ENCODE measurements at regions not wholly inside any gene's neighbourhood (a gene's known extent, or its start where the extent isn't known, plus 50 kb on each side); places are given as distances from the start of the nearest gene placed in this dataset.

DNA sequence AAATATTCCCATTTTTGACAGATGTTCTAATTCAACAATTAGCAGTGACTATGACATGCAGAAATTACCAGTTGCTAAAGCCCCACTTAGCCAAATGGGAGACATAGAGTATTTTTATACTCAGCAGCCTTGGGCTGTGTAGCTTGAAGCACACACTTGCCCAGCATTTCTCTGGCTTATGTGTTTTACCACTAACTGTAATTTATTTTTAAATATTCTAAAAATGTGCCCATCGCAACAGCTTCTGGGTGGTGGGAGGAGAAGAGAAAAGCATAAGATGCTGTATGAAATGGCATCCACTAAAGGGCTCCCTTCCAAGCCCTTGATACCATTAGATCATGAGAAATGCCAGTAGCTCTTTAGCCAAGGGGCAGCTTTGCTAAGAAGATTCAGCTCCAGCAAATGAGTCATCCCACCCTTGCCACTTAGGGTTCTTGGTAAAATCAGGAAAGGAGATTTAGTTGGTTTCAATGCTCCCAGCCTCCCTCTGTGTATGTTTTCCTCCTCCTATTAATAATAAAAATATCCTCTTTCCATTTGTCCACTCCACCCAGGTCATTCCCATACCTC lies 462.7 kb upstream of the DEPDC1 start:
- no peak for DNase-seq (ENCODE audit: low spot score)

DNA sequence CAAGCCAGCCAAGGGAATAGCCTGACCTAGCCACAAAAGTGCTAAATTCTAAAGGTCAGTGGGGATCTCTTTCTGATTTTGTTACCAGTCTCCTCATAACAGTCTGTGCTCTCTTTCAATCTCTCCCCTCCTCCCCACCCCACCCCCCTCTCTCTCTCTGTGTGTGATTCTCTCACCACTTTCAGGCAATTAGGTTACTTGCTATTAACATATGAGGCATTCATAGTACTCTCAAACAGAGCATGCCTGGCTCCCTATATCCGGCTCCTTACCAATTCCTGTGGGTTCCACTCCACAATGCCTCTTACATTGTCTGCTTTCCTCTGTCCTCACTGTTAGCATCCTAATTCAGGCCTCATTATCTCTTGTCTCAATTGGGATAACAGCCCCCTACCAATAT lies 464.3 kb upstream of the DEPDC1 start:
- no peak for DNase-seq (ENCODE audit: low spot score)

DNA sequence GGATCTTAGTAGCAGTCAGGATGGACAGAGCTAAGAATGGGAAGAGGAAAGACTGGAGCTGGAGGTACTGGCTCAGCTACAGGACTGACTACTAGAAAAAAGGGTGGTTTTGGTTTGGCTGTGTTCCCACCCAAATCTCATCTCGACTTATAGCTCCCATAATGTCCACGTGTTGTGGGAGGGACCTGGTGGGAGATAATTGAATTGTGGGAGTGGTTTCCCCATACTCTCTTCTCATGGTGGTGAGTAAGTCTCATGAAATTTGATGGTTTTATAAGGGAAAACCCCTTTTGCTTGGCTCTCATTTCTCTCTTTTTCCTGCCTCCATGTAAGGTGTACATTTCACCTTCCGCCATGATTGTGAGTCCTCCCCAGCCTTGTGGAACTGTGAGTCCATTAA lies 466.5 kb upstream of the DEPDC1 start:
- DNase-seq (ENCODE audit: low spot score): no peak

DNA sequence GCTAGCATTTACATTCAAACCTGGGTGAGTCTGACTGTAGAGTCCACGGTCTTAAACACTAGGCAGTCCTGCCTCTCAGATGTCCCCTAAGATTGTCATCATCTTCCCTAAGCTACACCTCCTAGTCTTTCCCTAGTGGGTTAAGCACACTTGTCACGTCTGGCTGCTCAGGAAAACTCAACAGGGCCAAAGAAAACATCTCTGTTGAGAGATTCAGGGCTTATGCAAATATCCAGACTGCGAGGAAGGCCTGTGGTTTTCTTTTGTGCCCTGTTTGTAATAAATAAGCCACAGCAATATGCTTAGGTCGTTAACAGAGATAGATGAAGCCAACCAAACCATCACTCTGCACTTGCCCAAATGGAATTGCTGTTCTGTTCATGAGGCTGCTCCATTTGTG lies 472.6 kb upstream of the DEPDC1 start:
- DNase-seq (ENCODE audit: low spot score): no peak

DNA sequence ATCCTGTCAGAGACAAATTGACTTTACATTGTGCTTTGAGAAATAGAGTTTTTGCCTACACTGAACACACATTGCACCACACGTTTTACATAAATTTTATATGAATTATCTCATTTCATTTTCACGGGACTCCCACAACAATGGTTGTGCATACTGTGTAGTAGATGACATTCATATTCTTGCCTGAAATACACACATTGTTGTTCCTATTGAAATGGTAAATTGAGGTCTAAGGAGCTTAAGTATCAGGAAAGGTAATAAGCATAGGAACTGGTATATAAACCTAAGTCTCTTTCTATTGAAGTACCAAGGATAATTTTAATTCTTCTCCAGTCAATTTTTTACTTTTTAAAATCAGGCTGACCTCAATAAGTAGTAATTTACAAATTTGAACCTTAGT lies 473.7 kb upstream of the DEPDC1 start:
- no peak for DNase-seq (ENCODE audit: low spot score)

GRCh38 chr1:68973459-68974244 lies 476.8 kb upstream of the DEPDC1 start:
- no peak for DNase-seq (ENCODE audit: low spot score)

- no peak for DNase-seq (ENCODE audit: low spot score)
Observed at GRCh38 chr1:68974447-68974846, 477.6 kb upstream of the DEPDC1 start.

DNA sequence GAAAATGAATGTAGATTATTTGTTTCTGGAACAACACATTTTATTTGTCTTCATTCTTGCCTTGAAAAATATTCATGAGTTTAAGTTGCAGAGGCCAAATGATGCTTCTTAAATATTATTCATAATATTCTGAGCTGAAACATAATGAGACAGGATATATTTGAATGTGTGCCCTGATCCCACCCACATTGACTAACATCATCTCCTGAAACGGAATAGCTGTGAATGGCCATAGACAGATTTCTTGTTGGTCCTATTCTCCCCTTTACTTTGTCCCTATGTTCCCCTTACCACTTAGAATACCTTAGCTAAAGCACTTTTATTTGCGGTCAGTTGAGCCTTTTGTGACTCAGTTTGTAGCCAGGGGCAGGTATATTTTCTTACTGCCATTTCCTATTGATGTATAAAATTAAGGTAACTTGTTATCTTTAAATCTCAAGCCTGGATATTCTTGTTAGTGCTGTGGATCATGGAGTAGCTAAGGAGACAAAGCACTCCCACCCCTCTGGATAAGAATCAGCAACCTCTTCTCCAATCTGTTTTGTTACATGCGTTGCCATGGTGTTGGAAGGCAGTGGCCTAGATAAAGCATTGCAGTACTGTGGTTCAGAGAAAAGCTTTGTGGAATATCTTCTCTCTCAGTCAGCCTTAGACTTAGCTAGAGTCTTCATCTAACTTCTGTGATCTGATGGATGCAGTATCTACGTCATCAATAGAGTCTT lies 478.5 kb upstream of the DEPDC1 start:
- no peak for DNase-seq (ENCODE audit: low spot score)

DNA sequence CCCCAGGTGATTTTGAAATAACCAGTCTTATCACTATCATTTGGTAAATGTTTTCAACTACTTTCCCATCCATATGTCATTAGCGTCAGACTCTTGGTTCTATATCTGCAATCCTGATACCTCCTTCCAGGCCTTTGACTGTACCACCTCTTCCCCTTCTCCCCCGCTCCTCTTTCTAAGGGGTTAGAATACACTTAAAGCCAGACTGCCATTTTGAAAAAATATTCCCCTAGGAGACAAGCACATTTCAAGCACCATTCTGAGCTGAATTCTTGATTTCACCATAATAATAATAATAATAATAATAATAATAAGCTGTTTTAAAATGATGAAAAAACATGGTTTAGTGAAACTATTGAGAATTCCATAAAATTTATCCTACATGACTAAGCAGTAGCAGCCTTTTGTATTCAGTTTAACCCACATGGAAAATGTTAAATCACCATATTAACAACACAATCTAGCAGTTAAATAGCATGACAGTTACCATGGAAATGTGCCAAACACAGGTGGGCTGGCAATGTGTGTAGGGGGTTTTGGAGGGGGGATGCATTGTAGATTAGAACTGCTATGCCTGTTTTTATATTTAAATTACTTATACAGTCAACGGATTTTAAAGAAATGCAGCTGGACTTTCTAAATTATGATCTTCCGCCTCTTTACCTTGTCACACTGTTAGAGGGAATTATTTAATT lies 480.2 kb upstream of the DEPDC1 start:
- no peak for DNase-seq (ENCODE audit: low spot score)

DNA sequence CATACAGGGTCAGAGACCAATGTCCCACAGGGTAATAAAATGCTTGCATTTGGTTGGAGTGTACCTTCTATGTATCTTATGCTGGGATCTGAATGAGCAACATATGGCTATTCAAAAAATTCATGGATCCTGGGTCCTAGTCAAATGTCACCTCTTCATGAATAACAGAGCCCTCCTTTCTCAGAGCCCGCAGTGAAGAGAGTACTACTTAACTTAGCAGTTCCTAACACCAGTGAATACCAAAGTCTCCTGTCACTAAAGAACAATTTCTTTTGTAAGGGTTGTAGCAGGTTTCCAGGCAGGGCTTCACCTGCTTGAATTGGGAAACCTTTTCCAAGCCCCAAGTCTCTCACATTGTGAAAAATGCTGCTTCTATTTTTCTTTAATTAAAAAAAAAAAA lies 483.0 kb upstream of the DEPDC1 start:
- DNase-seq (ENCODE audit: low spot score): no peak

- DNase-seq (ENCODE audit: low spot score): no peak
Observed at GRCh38 chr1:68984289-68984688, 487.4 kb upstream of the DEPDC1 start.

DNA sequence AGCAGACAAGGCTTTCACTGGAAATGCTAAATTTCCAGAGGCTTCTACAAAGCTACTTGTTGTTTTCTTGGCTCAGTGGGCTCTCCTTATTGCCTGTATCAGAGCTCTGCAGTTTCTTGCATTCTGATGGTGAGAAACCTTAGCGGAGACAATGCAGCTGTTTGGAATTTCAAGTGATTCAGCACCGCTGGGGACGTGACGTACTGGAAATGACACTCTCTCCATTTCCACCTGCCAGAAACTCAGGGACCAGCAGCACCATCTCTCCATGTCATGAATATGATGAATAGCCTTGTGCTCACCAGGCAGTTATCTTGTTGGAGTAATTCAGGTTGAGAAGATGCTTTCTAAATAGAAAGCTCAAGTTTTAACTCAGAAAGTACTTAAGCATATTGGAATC lies 497.2 kb upstream of the DEPDC1 start:
- no peak for DNase-seq (ENCODE audit: low spot score)

DNA sequence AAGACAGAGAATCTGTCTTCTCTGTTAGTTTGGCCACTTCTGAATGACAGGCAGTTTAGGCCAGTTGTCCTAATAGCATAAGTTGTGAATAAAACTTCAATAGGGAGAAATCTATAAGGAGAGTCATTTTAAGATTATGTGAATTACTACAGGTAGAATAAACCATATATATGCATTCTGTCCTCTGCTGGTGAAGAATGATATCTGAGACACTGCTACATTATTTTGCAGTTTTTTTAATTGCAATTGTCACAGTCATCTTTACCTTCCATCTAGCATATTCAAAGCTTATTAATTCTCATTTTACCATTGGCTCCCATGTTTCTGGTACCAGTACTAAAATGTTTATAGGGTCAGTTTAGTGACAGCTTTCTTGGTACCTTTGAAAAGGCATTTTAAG lies 519.6 kb upstream of the DEPDC1 start:
- DNase-seq (ENCODE audit: low spot score): no peak

DNA sequence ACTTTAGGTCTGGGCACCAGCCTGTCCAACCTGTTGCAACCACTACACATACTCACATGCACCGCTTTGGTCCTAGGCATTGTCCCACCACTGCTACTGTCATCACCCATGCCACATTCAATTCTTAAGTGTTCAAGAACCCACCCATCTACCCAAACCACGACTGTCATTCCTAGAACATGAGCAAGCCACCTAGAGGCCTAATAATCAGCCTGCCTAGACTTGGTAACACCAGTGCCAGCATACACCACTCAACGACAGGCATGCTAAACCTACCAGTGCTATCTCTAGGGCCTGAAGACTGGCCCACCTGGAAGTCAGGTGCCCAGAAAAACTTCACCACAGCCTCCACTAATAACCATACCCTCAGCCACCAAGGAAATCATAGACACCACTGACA lies 532.8 kb upstream of the DEPDC1 start:
- no peak for DNase-seq (ENCODE audit: low spot score)

GRCh38 chr1:69038379-69038778 lies 529.3 kb upstream of the LRRC7 start:
- DNase-seq (ENCODE audit: low spot score): no peak

- no peak for DNase-seq (ENCODE audit: low spot score)
Observed at GRCh38 chr1:69045572-69045971, 522.1 kb upstream of the LRRC7 start.

GRCh38 chr1:69055194-69055593 lies 512.5 kb upstream of the LRRC7 start:
- no peak for DNase-seq (ENCODE audit: low spot score)

- no peak for DNase-seq (ENCODE audit: low spot score)
Observed at GRCh38 chr1:69058454-69058853, 509.3 kb upstream of the LRRC7 start.

- DNase-seq (ENCODE audit: low spot score): no peak
Observed at GRCh38 chr1:69070660-69071373, 496.9 kb upstream of the LRRC7 start.

- no peak for DNase-seq (ENCODE audit: low spot score)
Observed at GRCh38 chr1:69073176-69073575, 494.5 kb upstream of the LRRC7 start.

DNA sequence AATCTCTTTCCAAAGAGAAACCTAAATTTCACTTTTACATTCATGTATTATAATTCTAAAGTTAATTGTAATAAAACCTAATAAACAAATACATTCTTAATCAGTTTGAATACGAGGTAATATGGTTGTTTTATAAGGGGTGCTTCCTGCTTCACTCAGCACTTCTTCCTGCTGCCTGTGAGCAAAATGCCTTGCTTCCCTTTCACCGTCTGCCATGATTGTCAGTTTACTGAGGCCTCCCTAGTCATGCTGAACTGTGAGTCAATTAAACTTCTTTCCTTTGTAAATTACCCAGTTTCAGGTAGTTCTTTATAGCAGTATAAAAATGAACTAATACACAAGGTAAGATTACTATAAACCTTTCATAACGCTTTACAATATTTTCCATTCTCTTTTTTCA lies 491.1 kb upstream of the LRRC7 start:
- no peak for DNase-seq (ENCODE audit: low spot score)

DNA sequence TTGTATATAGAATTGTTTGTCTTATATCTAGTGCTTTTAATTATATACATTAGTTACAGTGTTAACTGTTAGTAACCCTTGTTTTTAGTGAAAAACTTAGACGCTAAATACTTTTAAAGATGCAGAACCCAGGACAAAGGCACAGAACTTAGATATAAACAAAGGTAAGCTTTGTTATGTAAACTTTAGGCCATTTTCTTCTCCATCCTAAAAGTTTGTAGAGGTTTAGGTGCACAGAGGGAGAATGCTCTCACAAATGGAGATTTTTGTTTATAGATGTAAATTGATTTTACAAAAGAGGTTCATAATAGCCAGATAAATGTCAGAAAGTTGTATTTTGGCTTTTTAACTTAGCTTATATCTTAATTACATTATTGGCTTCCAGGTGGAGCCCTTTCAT lies 490.5 kb upstream of the LRRC7 start:
- no peak for DNase-seq (ENCODE audit: low spot score)
